Neural cell (in vitro differentiated cells): ENCODE measurements at regions not wholly inside any gene's neighbourhood (a gene's known extent, or its start where the extent isn't known, plus 50 kb on each side); places are given as distances from the start of the nearest gene placed in this dataset.

Experiments used
- H2AFZ ChIP-seq: fragments of 200-600, 300-800 bp; sonication (generic), shearing (Covaris generic); 2 replicates; pipeline ENCODE4 v1.6.0; 2014; ENCODE audit warnings: low read depth, mild to moderate bottlenecking, antibody characterized with exemption, low read length, moderate library complexity
- H3F3A ChIP-seq: fragments of 200-600 bp; shearing (Covaris generic); 2 replicates; pipeline ENCODE4 v1.6.1; 2016; ENCODE audit warnings: mild to moderate bottlenecking, moderate library complexity, mixed read lengths, antibody characterized with exemption, low read length; ENCODE audit not compliant: insufficient read depth, poor library complexity, severe bottlenecking
- H3K27ac ChIP-seq: fragments of 200-600, 300-800 bp; sonication (generic), shearing (Covaris generic); 2 replicates; pipeline ENCODE4 v1.5.1; 2014; ENCODE audit warnings: mild to moderate bottlenecking, low read length, moderate library complexity
- H3K27me3 ChIP-seq: fragments of 300-800, 200-600 bp; sonication (generic), shearing (Covaris generic); 2 replicates; pipeline ENCODE4 v1.6.0; 2014; ENCODE audit warnings: mild to moderate bottlenecking, low read depth, low read length, moderate library complexity; ENCODE audit not compliant: insufficient read depth
- H3K36me3 ChIP-seq: fragments of 300-800, 200-600 bp; sonication (generic), shearing (Covaris generic); 2 replicates; pipeline ENCODE4 v1.5.1; 2014; ENCODE audit warnings: mild to moderate bottlenecking, antibody characterized with exemption, low read length, moderate library complexity; ENCODE audit not compliant: insufficient read depth
- H3K4me2 ChIP-seq: fragments of 300-800, 200-600 bp; sonication (generic), shearing (Covaris generic); 2 replicates; pipeline ENCODE4 v1.6.0; 2014; ENCODE audit warnings: mild to moderate bottlenecking, low read length
- H3K4me3 ChIP-seq: fragments of 300-800, 200-600 bp; sonication (generic), shearing (Covaris generic); 2 replicates; pipeline ENCODE4 v1.5.1; 2014; ENCODE audit warnings: mild to moderate bottlenecking, low read length, moderate library complexity
- H3K79me2 ChIP-seq: fragments of 200-600 bp; shearing (Covaris generic); replicated peaks from 2 replicates; pipeline ENCODE4 v1.6.0; 2014; ENCODE audit warnings: mild to moderate bottlenecking, low read length, moderate library complexity; ENCODE audit not compliant: insufficient read depth
- H3K9ac ChIP-seq: fragments of 300-800, 200-600 bp; sonication (generic), shearing (Covaris generic); 2 replicates; pipeline ENCODE4 v1.6.1; 2016; ENCODE audit warnings: mild to moderate bottlenecking, low read length, mixed read lengths
- H3K9me2 ChIP-seq: fragments of 200-600 bp; shearing (Covaris generic); 2 replicates; pipeline ENCODE4 v1.6.1; 2016; ENCODE audit warnings: mild to moderate bottlenecking, low read length, mixed read lengths; ENCODE audit not compliant: insufficient read depth
- H3K9me3 ChIP-seq: fragments of 200-600, 300-800 bp; sonication (generic), shearing (Covaris generic); 2 replicates; pipeline ENCODE4 v1.6.1; 2016; ENCODE audit warnings: mild to moderate bottlenecking, mixed run types, low read length, moderate library complexity, mixed read lengths
- H4K20me1 ChIP-seq: fragments of 200-600 bp; shearing (Covaris generic); 2 replicates; pipeline ENCODE4 v1.6.1; 2016; ENCODE audit warnings: mild to moderate bottlenecking, mixed run types; ENCODE audit not compliant: insufficient read depth
- CTCF ChIP-seq: fragments of 450-650 bp; IDR thresholded peaks from 2 replicates; pipeline ENCODE4 v1.5.1; 2014; ENCODE audit warnings: antibody characterized with exemption, mild to moderate bottlenecking, moderate library complexity; ENCODE audit not compliant: poor library complexity, severe bottlenecking
- EP300 ChIP-seq: fragments of 450-650 bp; conservative IDR thresholded peaks from 2 replicates; pipeline ENCODE4 v1.6.1; 2014; ENCODE audit warnings: antibody characterized with exemption, mild to moderate bottlenecking, moderate library complexity; ENCODE audit not compliant: poor library complexity, severe bottlenecking
- EZH2 ChIP-seq: fragments of 200-600, 300-800 bp; shearing (Covaris generic), sonication (generic); IDR thresholded peaks from 2 replicates; pipeline ENCODE4 v1.6.1; 2014; ENCODE audit warnings: antibody characterized with exemption, low read length, borderline replicate concordance, mild to moderate bottlenecking; ENCODE audit not compliant: insufficient read depth, poor library complexity, severe bottlenecking
- MXI1 ChIP-seq: fragments of 450-650 bp; conservative IDR thresholded peaks from 2 replicates; pipeline ENCODE4 v1.6.1; 2014; ENCODE audit warnings: antibody characterized with exemption, mild to moderate bottlenecking; ENCODE audit not compliant: poor library complexity, severe bottlenecking
- POLR2AphosphoS5 ChIP-seq: IDR thresholded peaks from 2 replicates; pipeline ENCODE4 v1.6.1; 2012
- RAD21 ChIP-seq: fragments of 450-650 bp; conservative IDR thresholded peaks from 2 replicates; pipeline ENCODE4 v1.6.1; 2014; ENCODE audit warnings: antibody characterized with exemption, mild to moderate bottlenecking, moderate library complexity
- REST ChIP-seq: IDR thresholded peaks from 2 replicates; pipeline ENCODE4 v1.6.1; 2012; ENCODE audit warnings: borderline replicate concordance
- SMC3 ChIP-seq: fragments of 450-650 bp; conservative IDR thresholded peaks from 2 replicates; pipeline ENCODE4 v1.6.1; 2014; ENCODE audit warnings: antibody characterized with exemption, mild to moderate bottlenecking, moderate library complexity; ENCODE audit not compliant: poor library complexity
- TAF1 ChIP-seq: IDR thresholded peaks from 2 replicates; pipeline ENCODE4 v1.6.1; 2012; ENCODE audit warnings: low read depth

GRCh38 chr2:13002536-13003331 lies 286.0 kb downstream of the TRIB2 start:
- H3K27ac ChIP-seq: no peak overlapping the region
- no peak overlapping the region for H2AFZ ChIP-seq
- no peaks in the 10 kb centered on the region for H3K9me2 ChIP-seq
- no peak overlapping the region for H3K4me3 ChIP-seq
- H3K36me3 ChIP-seq: no peaks in the 10 kb centered on the region
- H3K79me2 ChIP-seq: no peaks in the 10 kb centered on the region
- no peak overlapping the region for H3K9ac ChIP-seq
- H4K20me1 ChIP-seq: no peaks in the 10 kb centered on the region
- H3K4me2 ChIP-seq: no peak overlapping the region
- no peaks in the 10 kb centered on the region for H3F3A ChIP-seq
- H3K9me3 ChIP-seq: no peaks in the 10 kb centered on the region
- no peaks in the 10 kb centered on the region for H3K27me3 ChIP-seq
- TF ChIP-seq EP300: no peak
- TF ChIP-seq EZH2: no peak
- no peak for TF ChIP-seq MXI1
- TF ChIP-seq CTCF: no peak
- no peak for TF ChIP-seq SMC3
- no peak for TF ChIP-seq TAF1
- TF ChIP-seq POLR2AphosphoS5: no peak
- TF ChIP-seq RAD21: no peak
- no peak for TF ChIP-seq REST

GRCh38 chr2:13003500-13003899 lies 286.8 kb downstream of the TRIB2 start:
- H3K36me3 ChIP-seq: no peaks in the 10 kb centered on the region
- no peak overlapping the region for H2AFZ ChIP-seq
- TF ChIP-seq REST (no peak), RAD21 (no peak), MXI1 (no peak), EZH2 (no peak), EP300 (no peak), POLR2AphosphoS5 (no peak), CTCF (no peak)
- no peak overlapping the region for H3K9ac ChIP-seq
- H3K9me2 ChIP-seq: no peaks in the 10 kb centered on the region
- H3K4me2 ChIP-seq: no peak overlapping the region
- H3K4me3 ChIP-seq: no peak overlapping the region
- no peaks in the 10 kb centered on the region for H3K27me3 ChIP-seq
- H3F3A ChIP-seq: no peaks in the 10 kb centered on the region
- H4K20me1 ChIP-seq: no peaks in the 10 kb centered on the region
- H3K79me2 ChIP-seq: no peaks in the 10 kb centered on the region
- no peaks in the 10 kb centered on the region for H3K9me3 ChIP-seq
- no peak overlapping the region for H3K27ac ChIP-seq
